MM.1S (cell line): ENCODE measurements at regions not wholly inside any gene's neighbourhood (a gene's known extent, or its start where the extent isn't known, plus 50 kb on each side); places are given as distances from the start of the nearest gene placed in this dataset.
"Not testable (repeated sequence)": the region's sequence is repeated elsewhere in the genome, so short reads cannot be mapped to it uniquely, and the experiment has no call there.

Experiments used
- DNase-seq: peaks from one replicate; pipeline ENCODE4 v3.0.0-alpha.2; 2015
- H2AFZ ChIP-seq: fragments of 300-600 bp; sonication (generic); 2 replicates; pipeline ENCODE4 v1.6.0; 2016; ENCODE audit warnings: antibody characterized with exemption, low read length
- H3F3A ChIP-seq: fragments of 300-600 bp; sonication (generic); 2 replicates; pipeline ENCODE4 v1.6.1; 2016; ENCODE audit warnings: mild to moderate bottlenecking, antibody characterized with exemption, low read length, moderate library complexity, mixed read lengths; ENCODE audit not compliant: insufficient read depth
- H3K27ac ChIP-seq: fragments of 300-600 bp; sonication (generic); 2 replicates; pipeline ENCODE4 v1.5.1; 2016; ENCODE audit warnings: mild to moderate bottlenecking, low read length
- H3K27me3 ChIP-seq: fragments of 300-600 bp; sonication (generic); replicated peaks from 2 replicates; pipeline ENCODE4 v1.6.0; 2016; ENCODE audit warnings: low read length; ENCODE audit not compliant: insufficient read depth
- H3K36me3 ChIP-seq: fragments of 300-600 bp; sonication (generic); replicated peaks from 2 replicates; pipeline ENCODE4 v1.6.1; 2016; ENCODE audit warnings: mild to moderate bottlenecking, low read length, mixed read lengths; ENCODE audit not compliant: insufficient read depth
- H3K4me1 ChIP-seq: fragments of 300-600 bp; sonication (generic); 2 replicates; pipeline ENCODE4 v1.6.1; 2016; ENCODE audit warnings: low read length, mixed read lengths
- H3K4me2 ChIP-seq: fragments of 300-600 bp; sonication (generic); 2 replicates; pipeline ENCODE4 v1.6.0; 2016; ENCODE audit warnings: low read depth, low read length
- H3K4me3 ChIP-seq: fragments of 300-600 bp; sonication (generic); 2 replicates; pipeline ENCODE4 v1.5.1; 2016; ENCODE audit warnings: low read length, mixed read lengths
- H3K79me2 ChIP-seq: fragments of 300-600 bp; sonication (generic); 2 replicates; pipeline ENCODE4 v1.6.1; 2016; ENCODE audit warnings: mixed run types, low read length, mixed read lengths
- H3K9ac ChIP-seq: fragments of 300-600 bp; sonication (generic); 2 replicates; pipeline ENCODE4 v1.6.1; 2016; ENCODE audit warnings: low read length, mixed read lengths
- H3K9me2 ChIP-seq: fragments of 300-600 bp; sonication (generic); replicated peaks from 2 replicates; pipeline ENCODE4 v1.6.1; 2016; ENCODE audit warnings: mild to moderate bottlenecking, low read length, mixed read lengths; ENCODE audit not compliant: insufficient read depth
- H3K9me3 ChIP-seq: fragments of 300-600 bp; sonication (generic); replicated peaks from 2 replicates; pipeline ENCODE4 v1.6.1; 2016; ENCODE audit warnings: mild to moderate bottlenecking, low read length, mixed read lengths; ENCODE audit not compliant: insufficient read depth
- H4K20me1 ChIP-seq: fragments of 300-600 bp; sonication (generic); 2 replicates; pipeline ENCODE4 v1.6.1; 2016; ENCODE audit warnings: mild to moderate bottlenecking, low read length, moderate library complexity, mixed read lengths; ENCODE audit not compliant: insufficient read depth
- EZH2 ChIP-seq: fragments of 300-600 bp; sonication (generic); optimal IDR thresholded peaks from 2 replicates; pipeline ENCODE3; 2017; ENCODE audit warnings: low read depth, mild to moderate bottlenecking, antibody characterized with exemption, low read length, mixed read lengths
- EZH2phosphoT487 ChIP-seq: fragments of 300-600 bp; sonication (generic); IDR thresholded peaks from 2 replicates; pipeline ENCODE4 v1.6.1; 2018; ENCODE audit warnings: antibody characterized with exemption, low read length
- TF ChIP-seq, protein P1 (sequence below): fragments of 300-600 bp; sonication (generic); IDR thresholded peaks from 2 replicates; pipeline ENCODE4 v1.5.1; 2016; ENCODE audit warnings: antibody characterized with exemption, low read length, mixed read lengths

DNA sequence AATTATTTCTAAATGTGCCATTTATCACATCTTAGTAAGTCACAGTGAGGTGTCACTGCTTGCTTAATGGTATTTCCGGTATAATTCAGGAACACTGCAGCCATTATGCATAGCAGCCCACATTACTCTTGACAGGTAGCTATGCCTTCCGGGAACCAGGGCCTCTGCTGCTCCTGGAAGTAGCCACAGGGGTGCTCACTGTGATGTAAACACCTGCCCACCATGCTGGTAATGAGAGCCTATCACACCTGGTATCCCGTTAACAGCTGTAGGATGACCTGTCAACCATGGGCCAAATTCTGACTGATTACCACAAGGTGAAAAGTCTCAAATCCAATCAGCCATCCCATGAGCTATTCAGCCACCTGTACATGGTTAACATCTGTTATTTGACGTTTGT lies 647.0 kb upstream of the NXPH2 start:
- H3F3A ChIP-seq: no peaks in the 10 kb centered on the region
- no peak overlapping the region for H3K9ac ChIP-seq
- DNase-seq: no peak
- H3K9me2 ChIP-seq: no peaks in the 10 kb centered on the region
- H3K27me3 ChIP-seq: no peaks in the 10 kb centered on the region
- no peak overlapping the region for H3K4me3 ChIP-seq
- H3K9me3 ChIP-seq: no peaks in the 10 kb centered on the region
- H3K4me2 ChIP-seq: no peak overlapping the region
- no peak overlapping the region for H2AFZ ChIP-seq
- no peaks in the 10 kb centered on the region for H4K20me1 ChIP-seq
- TF ChIP-seq EZH2: no peak
- TF ChIP-seq, protein P1, sequence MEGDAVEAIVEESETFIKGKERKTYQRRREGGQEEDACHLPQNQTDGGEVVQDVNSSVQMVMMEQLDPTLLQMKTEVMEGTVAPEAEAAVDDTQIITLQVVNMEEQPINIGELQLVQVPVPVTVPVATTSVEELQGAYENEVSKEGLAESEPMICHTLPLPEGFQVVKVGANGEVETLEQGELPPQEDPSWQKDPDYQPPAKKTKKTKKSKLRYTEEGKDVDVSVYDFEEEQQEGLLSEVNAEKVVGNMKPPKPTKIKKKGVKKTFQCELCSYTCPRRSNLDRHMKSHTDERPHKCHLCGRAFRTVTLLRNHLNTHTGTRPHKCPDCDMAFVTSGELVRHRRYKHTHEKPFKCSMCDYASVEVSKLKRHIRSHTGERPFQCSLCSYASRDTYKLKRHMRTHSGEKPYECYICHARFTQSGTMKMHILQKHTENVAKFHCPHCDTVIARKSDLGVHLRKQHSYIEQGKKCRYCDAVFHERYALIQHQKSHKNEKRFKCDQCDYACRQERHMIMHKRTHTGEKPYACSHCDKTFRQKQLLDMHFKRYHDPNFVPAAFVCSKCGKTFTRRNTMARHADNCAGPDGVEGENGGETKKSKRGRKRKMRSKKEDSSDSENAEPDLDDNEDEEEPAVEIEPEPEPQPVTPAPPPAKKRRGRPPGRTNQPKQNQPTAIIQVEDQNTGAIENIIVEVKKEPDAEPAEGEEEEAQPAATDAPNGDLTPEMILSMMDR: no peak
- TF ChIP-seq EZH2phosphoT487: no peak
- no peak overlapping the region for H3K27ac ChIP-seq
- no peaks in the 10 kb centered on the region for H3K4me1 ChIP-seq
- no peaks in the 10 kb centered on the region for H3K36me3 ChIP-seq
- H3K79me2 ChIP-seq: no peaks in the 10 kb centered on the region

DNA sequence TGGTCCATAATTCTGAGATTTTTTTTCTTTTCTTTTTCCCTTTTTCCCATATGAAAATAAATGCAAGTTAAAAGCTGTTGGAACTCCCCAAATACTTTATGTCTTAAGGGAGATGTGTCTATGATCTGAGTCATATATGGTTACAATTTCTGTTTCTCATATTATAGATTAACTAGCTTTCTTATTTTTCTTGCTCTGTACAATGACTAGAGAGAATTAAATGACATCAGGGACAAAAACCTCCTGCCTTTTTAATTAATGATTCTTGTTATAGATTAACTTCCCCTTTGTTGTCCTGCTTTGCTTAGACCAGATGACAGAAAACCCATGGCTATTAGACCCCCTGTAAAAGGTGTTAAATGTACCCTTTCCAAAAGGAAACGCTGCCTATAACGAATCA lies 643.9 kb upstream of the NXPH2 start:
- Histone ChIP-seq H3K27ac (no peak overlapping the region), H3K4me1 (no peaks in the 10 kb centered on the region), H3K36me3 (no peaks in the 10 kb centered on the region), H3K79me2 (no peaks in the 10 kb centered on the region), H3K9ac (no peak overlapping the region), H3K4me3 (no peak overlapping the region), H3K9me3 (no peaks in the 10 kb centered on the region), H3K27me3 (no peaks in the 10 kb centered on the region), H4K20me1 (no peaks in the 10 kb centered on the region), H3K9me2 (no peaks in the 10 kb centered on the region), H3K4me2 (no peak overlapping the region), H3F3A (no peaks in the 10 kb centered on the region), H2AFZ (no peak overlapping the region)
- TF ChIP-seq EZH2phosphoT487 (no peak), EZH2 (no peak)
- TF ChIP-seq, protein P1: no peak
- no peak for DNase-seq

DNA sequence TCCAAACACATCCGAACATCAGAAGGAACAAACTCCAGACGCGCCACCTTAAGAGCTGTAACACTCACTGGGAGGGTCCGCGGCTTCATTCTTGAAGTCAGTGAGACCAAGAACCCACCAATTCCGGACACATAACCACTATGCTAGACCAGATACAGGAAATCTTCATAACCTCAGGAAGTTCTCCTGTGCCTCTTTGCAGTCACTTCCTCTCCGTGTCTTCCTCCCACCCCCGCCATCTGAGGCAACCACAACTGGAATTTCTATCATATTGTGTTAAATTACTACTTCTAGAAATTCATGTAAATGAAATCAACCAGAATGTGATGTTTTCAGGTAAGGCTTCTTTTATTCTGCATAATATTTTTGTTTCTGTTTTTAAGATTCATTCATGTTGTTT lies 631.0 kb upstream of the NXPH2 start:
- Histone ChIP-seq H3K27me3 (no peaks in the 10 kb centered on the region), H3K9ac (no peak overlapping the region), H3F3A (no peaks in the 10 kb centered on the region), H3K36me3 (no peaks in the 10 kb centered on the region), H4K20me1 (no peaks in the 10 kb centered on the region), H3K4me1 (no peaks in the 10 kb centered on the region), H3K4me3 (no peak overlapping the region), H3K27ac (no peak overlapping the region), H3K79me2 (no peaks in the 10 kb centered on the region), H3K9me3 (no peaks in the 10 kb centered on the region), H3K4me2 (no peak overlapping the region), H2AFZ (no peak overlapping the region), H3K9me2 (no peaks in the 10 kb centered on the region)
- TF ChIP-seq EZH2phosphoT487 (no peak), EZH2 (no peak)
- TF ChIP-seq, protein P1: no peak
- no peak for DNase-seq

DNA sequence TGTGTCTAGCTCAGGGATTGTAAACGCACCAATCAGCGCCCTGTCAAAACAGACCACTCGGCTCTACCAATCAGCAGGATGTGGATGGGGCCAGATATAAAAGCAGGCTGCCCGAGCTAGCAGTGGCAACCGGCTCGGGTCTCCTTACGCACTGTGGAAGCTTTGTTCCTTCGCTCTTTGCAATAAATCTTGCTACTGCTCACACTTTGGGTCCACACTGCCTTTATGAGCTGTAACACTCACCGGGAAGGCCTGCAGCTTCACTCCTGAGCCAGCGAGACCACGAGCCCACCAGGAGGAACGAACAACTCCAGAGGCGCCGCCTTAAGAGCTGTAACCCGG lies 630.6 kb upstream of the NXPH2 start:
- H2AFZ ChIP-seq, H3K4me1 ChIP-seq, H3K9ac ChIP-seq, H4K20me1 ChIP-seq, H3K4me2 ChIP-seq, H3K79me2 ChIP-seq, H3K9me2 ChIP-seq, H3K4me3 ChIP-seq, H3K27me3 ChIP-seq, H3F3A ChIP-seq, H3K27ac ChIP-seq, H3K9me3 ChIP-seq, DNase-seq, H3K36me3 ChIP-seq: not testable (repeated sequence)

DNA sequence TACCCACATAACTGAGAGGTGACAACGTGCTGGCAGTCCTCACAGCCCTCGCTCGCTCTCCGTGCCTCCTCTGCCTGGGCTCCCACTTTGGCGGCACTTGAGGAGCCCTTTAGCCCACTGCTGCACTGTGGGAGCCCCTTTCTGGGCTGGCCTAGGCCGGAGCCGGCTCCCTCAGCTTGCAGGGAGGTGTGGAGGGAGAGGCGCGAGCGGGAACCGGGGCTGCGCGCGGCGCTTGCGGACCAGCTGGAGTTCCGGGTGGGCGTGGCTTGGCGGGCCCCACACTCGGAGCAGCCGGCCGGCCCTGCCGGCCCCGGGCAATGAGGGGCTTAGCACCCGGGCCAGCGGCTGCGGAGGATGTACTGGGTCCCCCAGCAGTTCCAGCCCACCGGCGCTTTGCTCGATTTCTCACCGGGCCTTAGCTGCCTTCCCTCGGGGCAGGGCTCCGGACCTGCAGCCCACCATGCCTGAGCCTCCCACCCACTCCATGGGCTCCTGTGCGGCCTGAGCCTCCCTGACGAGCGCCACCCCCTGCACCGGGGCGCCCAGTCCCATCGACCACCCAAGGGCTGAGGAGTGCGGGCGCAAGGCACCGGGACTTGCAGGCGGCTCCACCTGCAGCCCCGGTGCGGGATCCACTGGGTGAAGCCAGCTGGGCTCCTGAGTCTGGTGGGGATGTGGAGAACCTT lies 630.1 kb upstream of the NXPH2 start:
- not testable (repeated sequence) for DNase-seq, H2AFZ ChIP-seq, H3K4me3 ChIP-seq, H3K27ac ChIP-seq, H3F3A ChIP-seq, H3K36me3 ChIP-seq, H3K4me1 ChIP-seq, H3K4me2 ChIP-seq, H4K20me1 ChIP-seq, H3K9me3 ChIP-seq, H3K79me2 ChIP-seq, H3K27me3 ChIP-seq, H3K9ac ChIP-seq, H3K9me2 ChIP-seq
